PC-3 (cell line): ENCODE measurements at regions not wholly inside any gene's neighbourhood (a gene's known extent, or its start where the extent isn't known, plus 50 kb on each side); places are given as distances from the start of the nearest gene placed in this dataset.

ENCODE experiments used
- EZH2phosphoT487 ChIP-seq: fragments of 300-600 bp; sonication (generic); IDR thresholded peaks from 2 replicates; pipeline ENCODE4 v1.6.1; 2018; ENCODE audit warnings: mild to moderate bottlenecking, antibody characterized with exemption, low read length, borderline replicate concordance
- TF ChIP-seq, protein P1 (sequence below): fragments of 300-600 bp; sonication (generic); conservative IDR thresholded peaks from 2 replicates; pipeline ENCODE4 v1.5.1; 2017; ENCODE audit warnings: antibody characterized with exemption, low read depth, mild to moderate bottlenecking, low read length

- TF ChIP-seq, protein P1, sequence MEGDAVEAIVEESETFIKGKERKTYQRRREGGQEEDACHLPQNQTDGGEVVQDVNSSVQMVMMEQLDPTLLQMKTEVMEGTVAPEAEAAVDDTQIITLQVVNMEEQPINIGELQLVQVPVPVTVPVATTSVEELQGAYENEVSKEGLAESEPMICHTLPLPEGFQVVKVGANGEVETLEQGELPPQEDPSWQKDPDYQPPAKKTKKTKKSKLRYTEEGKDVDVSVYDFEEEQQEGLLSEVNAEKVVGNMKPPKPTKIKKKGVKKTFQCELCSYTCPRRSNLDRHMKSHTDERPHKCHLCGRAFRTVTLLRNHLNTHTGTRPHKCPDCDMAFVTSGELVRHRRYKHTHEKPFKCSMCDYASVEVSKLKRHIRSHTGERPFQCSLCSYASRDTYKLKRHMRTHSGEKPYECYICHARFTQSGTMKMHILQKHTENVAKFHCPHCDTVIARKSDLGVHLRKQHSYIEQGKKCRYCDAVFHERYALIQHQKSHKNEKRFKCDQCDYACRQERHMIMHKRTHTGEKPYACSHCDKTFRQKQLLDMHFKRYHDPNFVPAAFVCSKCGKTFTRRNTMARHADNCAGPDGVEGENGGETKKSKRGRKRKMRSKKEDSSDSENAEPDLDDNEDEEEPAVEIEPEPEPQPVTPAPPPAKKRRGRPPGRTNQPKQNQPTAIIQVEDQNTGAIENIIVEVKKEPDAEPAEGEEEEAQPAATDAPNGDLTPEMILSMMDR = no peak
- TF ChIP-seq EZH2phosphoT487 = no peak
These were observed 890.7 kb upstream of the SLITRK6 start for GRCh38 chr13:86689911-86690310.
